Inferior parietal cortex (tissue), 1 donor: ENCODE measurements at regions not wholly inside any gene's neighbourhood (a gene's known extent, or its start where the extent isn't known, plus 50 kb on each side); places are given as distances from the start of the nearest gene placed in this dataset.
A peak's percentile ranks its signal among the peaks of the same experiment; 100 is the strongest.

ENCODE experiments used
- DNase-seq: peaks from one replicate; pipeline ENCODE4 v3.0.0-alpha.2; 2016; ENCODE audit errors: extremely low spot score

DNA sequence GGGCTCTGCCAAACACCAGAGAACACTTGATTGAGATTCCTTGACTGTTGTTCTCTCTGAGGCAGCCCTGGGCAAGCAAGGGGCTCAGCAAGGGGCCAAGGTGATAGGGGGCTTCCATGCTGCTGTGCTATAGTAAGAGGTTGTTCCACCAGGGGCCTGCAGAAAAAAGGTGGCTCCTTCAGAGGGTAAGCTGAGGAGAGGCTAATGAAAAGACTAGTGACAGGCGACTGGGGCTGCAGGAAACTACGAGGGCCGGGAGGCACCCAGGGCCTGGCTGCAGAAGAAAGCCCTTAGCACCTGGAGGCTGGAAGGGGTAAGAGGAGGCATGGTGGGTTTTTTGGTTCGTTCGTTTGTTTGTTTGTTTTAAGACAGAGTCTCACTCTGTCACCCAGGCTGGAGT lies 88.0 kb upstream of the CTNNA1 start:
- DNase-seq = no peak

DNA sequence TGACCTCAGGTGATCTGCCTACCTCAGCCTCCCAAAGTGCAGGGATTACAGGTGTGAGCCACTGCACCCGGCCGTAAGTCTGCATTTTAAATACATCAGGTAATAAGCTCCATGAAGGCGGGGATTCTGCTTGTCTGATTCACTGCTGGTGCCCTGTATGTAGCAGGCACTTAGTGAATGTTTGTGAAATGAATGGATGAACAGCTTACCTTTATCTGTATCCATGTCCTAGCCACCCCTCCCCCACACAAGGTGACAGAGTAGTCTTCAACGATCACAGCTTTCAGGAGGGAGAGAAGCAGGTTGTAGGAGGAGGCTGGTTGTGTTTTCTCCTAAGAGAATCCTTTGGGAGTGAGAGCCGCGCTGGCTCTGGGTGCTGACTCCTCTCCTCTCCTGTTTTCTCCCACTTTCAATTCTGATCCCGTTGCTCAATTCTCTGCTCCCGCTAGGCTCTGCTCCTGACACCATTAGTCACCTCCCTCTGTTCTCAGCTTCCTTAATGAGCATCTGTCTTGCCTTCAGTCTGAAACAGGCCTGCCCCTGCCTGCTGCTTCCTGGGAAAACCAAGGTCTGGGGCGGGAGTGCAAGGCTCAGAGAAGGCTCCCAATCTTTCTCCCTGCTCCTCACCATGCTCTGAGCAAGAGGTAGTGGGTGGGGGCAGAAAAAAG lies 88.8 kb upstream of the CTNNA1 start:
- DNase-seq = no peak

DNA sequence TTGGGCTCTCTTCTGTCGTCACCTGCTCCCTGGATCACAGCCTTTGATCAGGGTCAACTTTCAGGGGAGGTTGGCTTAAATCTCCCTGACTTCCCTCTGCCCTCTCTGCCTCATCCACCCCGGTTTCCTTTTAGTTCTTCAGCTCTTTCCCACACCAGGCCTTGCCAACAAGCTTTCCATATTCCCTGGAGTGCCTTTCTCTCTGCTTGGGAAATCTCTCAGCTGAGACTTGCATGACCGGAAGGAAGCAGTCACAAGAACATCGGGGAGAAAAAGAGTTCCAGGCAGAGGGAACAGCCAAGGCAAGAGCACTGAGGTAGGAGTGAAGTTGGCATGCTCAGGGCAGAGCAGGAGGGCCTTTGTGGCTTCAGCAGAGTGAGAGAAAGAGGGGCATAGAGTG lies 88.4 kb upstream of the HSPA9 start:
- no peak for DNase-seq

DNA sequence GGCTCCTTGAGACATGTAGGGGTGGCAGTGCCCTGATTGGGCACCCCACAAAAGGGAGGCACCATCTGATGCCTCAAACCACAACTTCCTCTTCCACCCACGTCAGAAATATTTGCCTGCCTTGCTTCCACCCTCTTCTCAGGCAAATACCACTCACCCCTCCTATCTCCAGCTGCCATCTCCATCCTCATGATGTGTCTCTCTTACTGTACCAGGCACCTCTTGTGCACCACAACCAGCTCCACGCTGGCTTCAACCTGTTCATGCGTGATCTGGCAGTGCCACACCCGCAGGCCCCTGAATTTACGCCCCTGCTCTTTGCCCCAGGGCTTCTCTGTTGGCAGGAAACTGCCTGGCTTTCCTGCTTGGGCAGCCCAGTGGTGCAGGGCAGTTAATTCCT lies 87.8 kb upstream of the HSPA9 start:
- no peak for DNase-seq

DNA sequence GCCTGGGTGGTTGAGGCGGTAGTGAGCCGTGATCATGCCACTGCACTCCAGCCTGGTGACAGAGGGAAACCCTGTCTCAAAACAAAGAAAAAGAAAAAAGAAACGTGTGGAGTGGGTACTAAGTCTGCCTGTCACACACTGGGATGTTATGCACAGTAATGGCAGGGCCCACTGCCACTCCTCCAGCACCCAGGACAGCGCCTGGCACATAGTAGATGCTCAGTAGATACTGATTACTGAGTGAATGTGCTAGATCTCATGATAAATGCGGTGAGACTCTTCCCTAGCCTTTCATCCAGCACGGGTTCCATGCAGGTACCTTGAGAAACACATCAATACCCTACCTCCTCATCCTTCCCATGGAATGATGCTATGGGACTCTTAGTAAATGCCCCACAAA lies 87.4 kb upstream of the HSPA9 start:
- no peak for DNase-seq

DNA sequence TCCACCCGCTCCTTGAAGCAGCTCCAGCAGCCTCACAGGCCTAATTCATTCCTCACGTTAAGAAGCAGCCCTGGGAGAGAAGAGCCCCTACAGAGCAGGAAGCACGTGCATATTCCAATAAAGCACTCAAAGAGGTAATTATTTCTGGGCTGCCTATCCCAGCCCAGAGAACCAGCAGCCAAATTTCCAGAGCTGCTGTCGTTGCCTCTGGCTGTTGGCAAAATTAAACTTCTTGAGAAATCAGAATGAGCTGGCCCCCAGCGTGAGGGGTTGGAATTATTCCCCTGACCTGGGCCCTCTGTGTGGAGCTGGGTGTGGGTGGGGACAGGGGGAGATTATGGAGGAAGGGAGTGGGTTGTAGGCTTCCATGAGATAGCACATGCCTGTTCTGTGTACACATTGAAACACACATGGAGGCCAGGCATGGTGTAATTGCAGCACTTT lies 86.8 kb upstream of the HSPA9 start:
- DNase-seq = no peak

DNA sequence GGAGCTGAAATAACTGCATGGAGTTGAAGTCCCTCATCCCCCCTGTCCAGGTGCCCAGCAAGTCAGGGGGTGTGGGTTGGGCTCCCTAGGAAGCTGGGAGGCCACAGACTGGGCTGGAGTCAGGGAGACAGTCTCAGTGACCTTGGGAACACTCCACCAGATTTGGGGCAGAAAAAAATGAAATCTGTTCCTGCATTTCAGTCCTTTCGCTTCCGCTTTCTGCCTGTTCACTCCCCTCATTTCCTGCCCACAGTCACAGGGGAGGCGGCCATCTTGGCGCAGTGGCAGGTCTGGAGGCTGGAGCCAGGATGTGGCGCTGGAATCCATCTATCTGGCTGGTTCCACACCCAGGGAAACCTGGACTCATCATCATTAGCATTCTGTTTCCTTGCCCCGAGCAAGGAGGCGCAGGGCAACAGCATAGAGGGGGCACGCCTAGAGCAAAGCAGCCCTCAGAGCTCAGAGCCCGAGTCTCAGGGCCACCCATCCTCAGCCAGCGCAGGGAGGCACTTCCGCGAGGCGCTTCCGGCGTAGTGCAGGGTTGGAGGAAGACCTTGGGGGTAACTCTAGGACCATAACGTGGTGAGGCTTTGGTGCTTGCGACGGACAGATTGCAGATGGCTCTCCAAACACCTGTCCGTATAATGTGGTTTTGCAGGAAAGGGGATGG lies 86.2 kb upstream of the HSPA9 start:
- no peak for DNase-seq

DNA sequence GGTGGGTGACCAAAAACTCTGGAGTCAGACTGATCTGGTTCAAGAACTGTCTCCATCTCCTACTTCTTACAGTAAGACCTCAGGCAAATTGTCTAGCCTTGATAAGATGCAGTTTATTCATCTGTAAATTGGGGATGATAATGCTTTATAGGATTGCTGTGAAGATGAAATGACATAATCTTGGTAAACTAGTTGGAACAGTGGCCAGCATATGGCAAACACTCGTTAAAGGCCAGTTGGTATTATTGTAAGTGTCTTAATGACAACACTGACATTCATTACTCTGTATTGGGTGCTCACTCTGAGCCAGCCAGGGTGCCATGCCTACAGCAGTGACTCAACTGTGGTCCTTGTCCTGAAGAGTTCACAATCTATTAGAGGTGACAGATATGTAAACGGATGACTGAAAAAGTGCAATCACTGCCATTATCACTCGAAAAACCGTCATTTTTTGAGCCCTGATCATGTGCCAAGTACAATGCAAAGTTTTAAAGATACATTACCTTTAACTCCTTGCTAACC lies 84.9 kb upstream of the HSPA9 start:
- DNase-seq = no peak

DNA sequence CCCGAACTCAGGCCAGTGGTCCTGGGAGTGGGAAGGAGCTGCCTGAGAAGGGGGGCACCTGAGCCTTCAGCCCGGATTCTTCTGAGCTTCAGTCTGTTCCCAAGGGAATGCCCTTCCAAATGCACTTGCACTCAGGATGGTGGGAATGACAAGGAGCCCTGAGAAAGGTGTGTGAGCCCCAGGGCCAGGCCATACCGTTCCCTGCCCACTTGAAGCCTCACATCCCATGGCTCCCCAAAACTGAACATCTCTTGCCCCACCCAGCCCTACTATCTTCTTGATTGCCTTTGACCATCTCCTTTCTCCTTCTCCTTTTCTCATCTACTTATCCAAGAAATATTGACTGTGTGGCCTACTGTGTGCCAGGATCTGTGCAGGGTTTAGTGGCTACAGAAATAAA lies 84.4 kb upstream of the HSPA9 start:
- no peak for DNase-seq

DNA sequence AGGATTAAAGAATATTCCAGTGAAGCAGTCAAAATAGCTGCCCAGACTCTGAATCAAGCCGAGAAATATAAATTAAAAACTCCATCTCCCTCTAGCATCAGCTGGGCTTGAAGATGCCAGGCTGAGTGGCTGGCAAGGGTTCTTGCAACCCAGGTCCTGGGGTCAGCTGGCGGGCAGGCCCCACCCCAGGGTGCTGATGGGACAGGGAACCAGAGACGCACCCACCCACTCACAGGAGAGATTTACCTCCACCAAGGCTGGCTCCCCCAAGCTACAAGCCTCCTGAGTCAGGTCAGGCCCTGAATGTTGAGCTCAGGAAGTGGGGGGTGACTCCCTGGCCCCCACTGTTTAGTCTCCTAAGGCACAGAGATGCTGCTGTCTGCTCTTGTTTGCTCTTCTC lies 83.9 kb upstream of the HSPA9 start:
- DNase-seq = no peak

DNA sequence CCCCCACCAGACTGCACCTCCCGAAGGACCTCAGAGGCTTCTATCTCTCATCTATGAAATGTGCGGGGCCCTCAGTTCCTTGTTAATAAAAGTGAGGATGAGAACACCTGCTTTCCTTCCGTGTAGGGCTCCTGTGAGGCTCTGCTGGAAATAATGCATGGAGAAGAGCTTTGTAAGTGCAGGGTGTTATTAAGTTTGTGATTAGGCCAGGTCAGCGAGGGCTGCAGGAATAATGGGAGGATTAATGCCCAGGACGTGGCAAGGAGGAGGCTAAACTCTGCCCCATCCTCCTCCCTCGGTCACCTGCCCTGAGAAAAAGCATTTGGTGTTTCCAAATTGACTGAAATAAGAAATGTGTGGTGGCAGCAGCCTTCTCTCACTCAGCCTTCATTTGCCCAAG lies 83.5 kb upstream of the HSPA9 start:
- DNase-seq = no peak

DNA sequence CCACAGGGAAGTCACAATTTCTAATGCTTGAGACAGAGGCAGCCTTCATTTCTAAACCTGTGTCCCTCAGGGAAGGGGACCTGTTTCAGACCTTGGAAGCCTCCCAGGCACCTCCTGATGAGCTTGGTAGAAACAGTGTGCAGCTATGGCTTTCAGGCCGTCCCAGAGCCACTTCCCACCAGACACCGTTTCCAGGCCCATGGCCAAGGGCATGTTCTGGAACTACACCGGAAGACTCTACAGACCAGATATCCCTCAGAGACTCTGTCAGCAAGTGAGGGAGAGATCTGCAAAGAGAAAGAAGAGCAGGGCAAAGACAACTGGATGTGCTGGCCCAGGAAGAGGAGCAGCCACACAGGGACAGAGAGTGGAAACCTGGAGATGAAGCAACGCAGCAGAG lies 82.2 kb upstream of the HSPA9 start:
- no peak for DNase-seq

DNA sequence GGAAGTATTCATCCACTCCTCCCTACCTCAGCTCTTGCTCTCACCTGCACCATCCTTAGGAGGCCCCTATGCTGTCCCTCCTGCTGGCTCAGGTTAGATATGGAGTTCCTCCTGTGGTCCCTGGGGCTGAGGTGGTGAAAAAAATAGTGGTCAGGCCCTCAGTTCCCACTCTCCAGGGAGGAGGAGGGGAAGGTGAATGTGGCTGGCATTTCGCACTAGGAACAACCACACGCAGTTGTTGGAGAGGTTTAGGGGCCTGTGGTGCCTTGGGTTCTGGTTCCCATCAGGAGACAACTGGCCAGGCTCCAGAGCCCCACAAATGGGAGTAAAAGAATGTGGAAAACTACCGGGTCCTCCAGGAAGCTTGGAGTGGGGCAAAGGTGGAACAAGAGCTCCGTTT lies 81.7 kb upstream of the HSPA9 start:
- DNase-seq = no peak

DNA sequence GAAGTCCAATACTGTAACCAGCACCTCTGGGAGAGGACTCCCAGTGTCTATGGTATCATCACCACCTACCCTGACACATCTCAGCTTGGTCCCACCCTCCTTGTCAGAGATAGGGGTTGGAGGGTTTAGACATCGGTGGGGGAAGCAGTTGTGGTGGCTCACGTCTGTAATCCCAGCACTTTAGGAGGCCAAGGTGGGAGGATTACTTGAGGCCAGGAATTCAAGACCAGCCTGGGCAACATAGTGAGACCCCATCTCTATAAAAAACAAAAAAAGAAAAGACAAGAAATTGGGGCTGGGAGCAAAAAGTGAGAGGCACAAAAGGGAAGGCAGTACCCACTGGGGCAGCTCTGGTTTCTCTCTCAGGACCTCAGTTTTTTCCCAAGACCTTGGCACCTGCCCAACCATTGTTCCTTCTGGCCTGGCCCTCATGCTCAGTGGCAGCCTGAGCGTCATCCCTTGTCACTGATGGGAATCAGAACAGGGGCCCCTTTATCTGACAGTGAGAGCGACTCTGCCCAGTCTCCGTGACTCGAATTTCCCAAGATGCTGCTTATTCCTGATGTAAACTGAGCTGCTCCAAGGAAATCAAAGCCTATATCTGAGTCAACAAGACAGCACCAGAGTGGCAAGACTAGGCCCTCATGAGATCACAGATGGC lies 80.5 kb upstream of the HSPA9 start:
- peak; percentile 91 for DNase-seq

DNA sequence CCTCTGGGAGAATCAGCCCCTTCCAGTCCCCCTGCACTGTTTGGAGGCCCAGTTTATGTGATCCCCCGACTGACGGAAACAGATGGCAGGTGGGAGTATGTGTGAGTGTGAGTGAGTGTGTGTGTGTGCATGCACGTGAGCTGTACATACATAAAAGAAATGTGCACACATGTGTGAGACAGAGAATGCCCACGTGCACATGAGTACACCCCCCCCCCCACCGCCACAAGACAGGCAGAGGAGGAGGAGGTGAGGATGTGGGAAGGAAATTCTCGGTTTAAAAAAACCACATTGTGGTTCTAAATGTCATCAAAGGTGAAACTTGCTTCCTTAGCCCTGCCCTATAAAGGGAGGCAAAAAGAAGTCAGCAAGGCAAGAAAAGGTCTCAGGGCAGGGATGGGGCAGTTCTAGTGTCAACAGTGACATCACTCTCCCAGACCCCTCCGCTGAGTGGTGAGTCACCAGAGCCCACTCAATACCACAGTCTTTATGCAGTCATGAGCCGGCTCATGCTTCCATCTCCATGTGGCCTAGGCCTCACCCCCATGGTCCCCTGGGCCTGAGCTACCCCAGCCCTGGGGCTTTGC lies 79.2 kb upstream of the HSPA9 start:
- DNase-seq = no peak

DNA sequence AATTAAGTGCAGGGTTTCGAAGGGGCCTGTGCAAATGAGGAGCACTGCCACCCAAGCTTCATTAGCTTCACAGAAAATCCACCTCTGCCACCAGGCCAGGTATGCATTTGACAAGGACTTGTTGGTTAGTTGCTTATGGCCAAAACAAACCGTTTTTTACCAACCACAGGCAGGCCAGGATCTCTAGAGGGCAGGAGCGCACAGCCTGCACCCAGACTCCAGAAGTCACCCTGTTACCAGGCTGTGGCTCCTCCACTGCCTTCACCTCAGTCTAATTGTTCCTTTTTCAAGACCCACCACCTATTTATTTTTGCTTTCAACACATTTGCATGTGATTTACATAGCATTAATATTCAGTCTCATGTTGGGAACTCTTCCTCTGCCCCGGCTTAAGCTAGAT lies 78.3 kb upstream of the HSPA9 start:
- DNase-seq = peak; percentile 54

DNA sequence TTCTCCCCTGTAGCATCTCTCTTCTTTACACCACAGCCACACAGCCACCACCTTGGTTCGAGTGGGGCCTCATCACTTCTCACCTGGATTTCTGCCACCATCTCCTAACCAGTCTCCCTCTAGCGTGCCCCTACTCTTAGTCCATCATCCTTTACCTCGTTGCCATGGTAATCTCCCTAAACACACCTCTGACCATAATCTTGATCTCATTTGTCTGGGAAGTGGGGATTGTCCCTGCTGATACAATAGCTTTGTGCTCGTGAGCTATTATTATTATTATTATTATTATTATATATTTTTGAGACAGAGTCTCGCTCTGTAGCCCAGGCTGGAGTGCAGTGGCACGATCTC lies 76.5 kb upstream of the HSPA9 start:
- no peak for DNase-seq

DNA sequence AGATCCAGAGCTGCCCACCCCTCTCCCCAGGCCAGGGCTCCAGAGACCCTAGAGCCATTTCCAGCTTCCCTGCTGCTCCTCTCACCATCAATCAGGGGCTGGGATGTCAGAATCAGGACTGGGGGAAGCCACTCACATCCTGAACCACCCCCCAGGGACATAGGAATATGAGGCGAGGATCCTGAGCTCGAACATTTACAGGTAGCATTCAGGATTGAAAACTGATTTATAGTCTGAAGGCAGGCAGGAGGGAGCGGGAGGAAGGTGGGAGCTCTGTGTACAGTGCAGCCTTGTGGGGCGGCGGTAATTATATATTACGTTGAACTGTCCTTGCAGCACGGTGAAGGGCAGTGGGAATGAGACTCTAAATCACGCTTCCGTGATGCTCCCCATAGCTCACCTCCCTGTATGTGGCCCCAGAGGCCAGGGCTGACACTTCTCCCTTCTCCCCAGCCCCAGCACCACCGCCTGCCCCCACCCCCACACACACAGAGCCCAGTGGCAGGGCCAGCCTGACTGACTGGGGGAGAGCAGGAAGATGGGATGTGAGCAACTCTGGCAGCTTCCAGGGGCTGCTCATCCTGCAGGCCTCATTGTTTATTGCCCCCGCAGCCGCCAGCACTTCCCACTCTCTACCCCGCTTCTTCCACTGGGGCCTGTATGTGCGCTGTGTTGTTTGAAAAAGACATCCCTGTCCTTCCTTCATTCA lies 76.0 kb upstream of the HSPA9 start:
- no peak for DNase-seq

DNA sequence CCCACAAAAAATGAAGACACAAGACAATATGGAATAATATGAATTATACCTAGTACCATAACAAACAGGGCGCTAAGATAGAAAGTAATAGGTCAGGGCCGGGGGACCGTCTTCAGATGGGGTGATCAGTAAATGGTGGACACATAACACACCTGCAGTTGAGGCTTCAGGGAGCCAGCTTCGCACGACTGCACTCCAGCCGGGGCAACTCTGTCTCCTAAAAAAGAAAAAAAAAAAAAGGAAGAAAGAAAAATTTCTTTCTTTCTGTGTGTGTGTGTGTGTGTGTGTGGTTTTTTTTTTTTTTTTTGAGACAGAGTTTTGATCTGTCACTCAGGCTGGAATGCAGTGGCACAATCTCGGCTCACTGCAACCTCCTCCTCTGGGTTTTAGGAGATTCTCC lies 75.0 kb upstream of the HSPA9 start:
- DNase-seq = no peak

DNA sequence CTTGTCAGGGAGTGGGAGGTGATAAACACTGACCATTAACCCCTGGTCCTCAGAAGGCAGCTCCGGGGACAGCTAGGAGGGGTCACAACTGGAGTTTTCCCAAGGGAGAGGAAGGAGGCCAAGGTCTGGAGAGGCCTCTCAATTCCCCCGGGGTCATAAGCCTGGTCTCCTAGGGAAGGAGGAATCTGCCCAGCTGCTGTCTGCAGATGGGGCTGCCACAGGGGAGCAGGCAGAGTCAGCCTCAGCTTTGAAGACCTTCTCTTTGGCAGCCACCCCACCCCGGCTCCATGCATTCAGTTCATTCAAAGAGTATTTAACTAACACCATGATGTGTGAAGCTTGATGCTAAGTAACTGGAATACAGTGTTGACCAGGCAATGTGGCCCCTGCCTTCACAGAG lies 74.6 kb upstream of the HSPA9 start:
- no peak for DNase-seq

DNA sequence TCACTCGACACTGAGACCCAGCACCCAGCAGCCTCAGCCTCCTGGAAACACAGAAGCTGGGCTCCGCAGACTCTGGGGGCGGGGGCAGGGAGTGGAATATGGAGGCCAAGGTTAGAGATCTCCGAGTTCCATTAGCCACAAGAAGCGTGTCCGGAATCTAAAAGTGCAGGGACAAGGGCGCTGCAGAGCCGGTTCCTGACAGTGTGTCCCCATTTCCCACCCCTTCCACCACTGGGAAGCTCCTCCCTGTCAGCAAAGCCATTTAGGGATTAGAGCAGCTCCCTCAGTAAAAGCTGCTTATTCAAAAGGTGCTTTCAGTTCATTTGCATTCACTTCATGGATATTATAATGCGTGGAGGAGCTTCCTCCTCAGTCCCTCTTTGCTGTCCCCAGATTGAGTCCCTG lies 74.1 kb upstream of the HSPA9 start:
- DNase-seq = no peak

DNA sequence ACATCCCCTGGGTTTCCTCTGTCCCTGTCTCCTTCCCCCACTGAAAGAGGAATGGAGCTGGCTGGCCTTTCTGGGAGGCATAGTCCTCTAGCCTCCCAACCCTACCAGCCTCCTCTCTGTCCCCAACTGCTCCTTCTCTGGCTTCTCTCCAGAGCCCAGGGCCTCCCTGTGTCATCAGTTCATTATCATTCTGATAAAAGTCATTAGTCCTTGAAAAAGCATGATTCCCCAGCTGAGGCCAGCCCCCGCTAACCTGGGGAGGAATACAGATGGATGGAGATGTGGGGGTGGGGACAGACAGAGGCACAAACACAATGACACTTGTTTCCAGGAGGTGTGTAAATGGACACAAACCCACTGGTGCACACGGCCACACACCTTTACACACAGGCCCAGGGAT lies 73.6 kb upstream of the HSPA9 start:
- DNase-seq = no peak
